Spleen (tissue), 11 donors: ENCODE measurements at regions not wholly inside any gene's neighbourhood (a gene's known extent, or its start where the extent isn't known, plus 50 kb on each side); places are given as distances from the start of the nearest gene placed in this dataset.

Experiments
- DNase-seq: peaks from one replicate; pipeline ENCODE4 v3.0.0-alpha.2; 2020
- H3K27ac ChIP-seq, 8 donors: fragments of 200-600 bp; sonication (generic) in 7 of 8; 1 replicate in 4 of 8; 2 replicates in 4 of 8; pipeline versions ENCODE4 v1.5.0 to v1.8.0; 2016 to 2021; ENCODE audit warnings: inconsistent platforms in 4 of 8, mild to moderate bottlenecking in 4 of 8, moderate library complexity in 1 of 8
- H3K27me3 ChIP-seq, 7 donors: fragments of 200-600 bp; sonication (generic) in 6 of 7; replicated peaks in 1 of 7; 1 replicate in 4 of 7; 2 replicates in 3 of 7; pipeline versions ENCODE4 v1.5.0 to v1.8.0; 2016 to 2021; ENCODE audit warnings: inconsistent platforms in 3 of 7, mild to moderate bottlenecking in 1 of 7
- H3K36me3 ChIP-seq, 6 donors: fragments of 200-600 bp; sonication (generic) in 5 of 6; 1 replicate in 4 of 6; 2 replicates in 2 of 6; pipeline versions ENCODE4 v1.5.0 to v1.8.0; 2016 to 2021; ENCODE audit warnings: inconsistent platforms in 2 of 6
- H3K4me1 ChIP-seq, 6 donors: fragments of 200-600 bp; sonication (generic) in 5 of 6; 1 replicate in 3 of 6; 2 replicates in 3 of 6; pipeline versions ENCODE4 v1.5.0 to v1.8.0; 2016 to 2021; ENCODE audit warnings: inconsistent platforms in 3 of 6
- H3K4me3 ChIP-seq, 8 donors: fragments of 200-600 bp; sonication (generic) in 7 of 8; 1 replicate in 4 of 8; 2 replicates in 4 of 8; pipeline versions ENCODE4 v1.5.0 to v1.8.0; 2016 to 2021; ENCODE audit warnings: inconsistent platforms in 4 of 8, mild to moderate bottlenecking in 4 of 8, moderate library complexity in 2 of 8
- H3K9me3 ChIP-seq, 8 donors: fragments of 200-600 bp; sonication (generic) in 7 of 8; 1 replicate in 4 of 8; 2 replicates in 4 of 8; pipeline versions ENCODE4 v1.5.0 to v1.8.0; 2016 to 2021; ENCODE audit warnings: inconsistent platforms in 4 of 8
- POLR2A ChIP-seq, 3 donors: fragments of 450-650 bp; IDR thresholded peaks; one replicate each; pipeline ENCODE4 v1.5.1; 2017; ENCODE audit warnings: antibody characterized with exemption in 3 of 3, mild to moderate bottlenecking in 1 of 3
- POLR2AphosphoS5 ChIP-seq, 3 donors: sonication (generic); formaldehyde crosslinking; IDR thresholded peaks; one replicate each; pipeline ENCODE4 v1.5.1; 2017; ENCODE audit warnings: antibody characterized with exemption in 3 of 3
- WGBS, 5 donors: extraction: QIAGEN DNeasy Blood & Tissue Kit in 3 of 5; methylation state at CpG; one replicate each; pipeline versions ENCODE4 v1.1.5 to v1.1.7; 2013 to 2018; 5-methylcytosine and 5-hydroxymethylcytosine counted together
- intact Hi-C: fragments of 100-400 bp; cut with DNase I; formaldehyde crosslinking; loops from one replicate; pipeline ENCODE4 v1.15.0; 2023; ENCODE audit warnings: low total_unique reads
- TF ChIP-seq, protein P1 (sequence below), 11 experiments: fragments of 200-600 bp in 7 of 11; fragments of 450-650 bp in 4 of 11; sonication (generic) in 4 of 11; IDR thresholded peaks in 8 of 11; conservative IDR thresholded peaks in 3 of 11; 1 replicate in 7 of 11; 2 replicates in 4 of 11; pipeline versions ENCODE4 v1.4.0 to v1.8.0; 2016 to 2021; ENCODE audit warnings: antibody characterized with exemption in 11 of 11, inconsistent platforms in 4 of 11, mild to moderate bottlenecking in 1 of 11
- donor health status: healthy with polysubstance abuse.
- donor health status: DM: no; HTN: no; CAD: no; lungs with moderate emphysema.
- donor health status: DM: no; HTN: no; CAD: no.
- donor health status: Bipolar disorder and iron deficiency.
- donor health status: healthy.
- donor health status: DM: no; HTN: no; CAD: no.
- donor health status: DM: yes; HTN: yes; CAD: no.

DNA sequence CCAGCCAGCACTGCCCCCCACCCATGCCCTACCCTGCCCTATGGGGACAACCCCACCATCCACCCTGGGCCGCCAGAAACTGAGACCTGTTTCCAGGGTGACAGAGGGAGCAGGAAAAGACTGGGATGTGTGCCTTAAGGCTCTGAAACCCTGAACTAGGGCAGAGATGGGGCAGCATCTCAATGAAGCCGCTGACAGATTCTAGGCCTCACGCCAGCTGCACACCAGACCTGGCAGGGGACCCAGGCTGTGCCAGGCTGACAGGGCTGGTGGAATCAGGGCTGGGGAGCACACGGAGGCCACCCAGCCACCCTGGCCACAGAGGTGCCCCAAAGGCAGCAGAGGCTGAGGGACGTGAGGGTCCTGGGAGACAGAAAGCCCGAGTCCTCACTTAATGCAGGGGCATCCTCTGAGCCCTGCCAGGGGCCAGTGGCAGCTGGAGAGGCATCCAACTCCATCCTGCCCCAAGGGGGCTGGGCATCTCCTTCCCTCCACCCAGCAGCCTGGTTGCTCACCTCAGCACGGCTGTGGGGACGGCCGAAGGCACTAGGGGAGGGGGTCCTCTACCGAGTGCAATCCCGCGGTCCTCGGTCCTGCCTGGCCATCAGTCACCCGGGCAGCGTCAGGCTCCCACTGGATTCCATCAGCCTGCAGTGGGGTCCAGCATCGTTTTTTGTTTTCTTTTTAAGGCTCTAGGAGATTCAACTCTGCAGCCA lies 169.2 kb downstream of the ZFP36L2 start:
- H3K9me3 ChIP-seq: peaks cover 0 to 9% (median 5%) of the 10 kb centered on the region in 8 donors
- intact Hi-C loops: no loop called here
- TF ChIP-seq POLR2A (IDR thresholded peaks at IDR 0.05) (no peak), POLR2AphosphoS5 (IDR thresholded peaks at IDR 0.05) (no peak)
- TF ChIP-seq, protein P1, sequence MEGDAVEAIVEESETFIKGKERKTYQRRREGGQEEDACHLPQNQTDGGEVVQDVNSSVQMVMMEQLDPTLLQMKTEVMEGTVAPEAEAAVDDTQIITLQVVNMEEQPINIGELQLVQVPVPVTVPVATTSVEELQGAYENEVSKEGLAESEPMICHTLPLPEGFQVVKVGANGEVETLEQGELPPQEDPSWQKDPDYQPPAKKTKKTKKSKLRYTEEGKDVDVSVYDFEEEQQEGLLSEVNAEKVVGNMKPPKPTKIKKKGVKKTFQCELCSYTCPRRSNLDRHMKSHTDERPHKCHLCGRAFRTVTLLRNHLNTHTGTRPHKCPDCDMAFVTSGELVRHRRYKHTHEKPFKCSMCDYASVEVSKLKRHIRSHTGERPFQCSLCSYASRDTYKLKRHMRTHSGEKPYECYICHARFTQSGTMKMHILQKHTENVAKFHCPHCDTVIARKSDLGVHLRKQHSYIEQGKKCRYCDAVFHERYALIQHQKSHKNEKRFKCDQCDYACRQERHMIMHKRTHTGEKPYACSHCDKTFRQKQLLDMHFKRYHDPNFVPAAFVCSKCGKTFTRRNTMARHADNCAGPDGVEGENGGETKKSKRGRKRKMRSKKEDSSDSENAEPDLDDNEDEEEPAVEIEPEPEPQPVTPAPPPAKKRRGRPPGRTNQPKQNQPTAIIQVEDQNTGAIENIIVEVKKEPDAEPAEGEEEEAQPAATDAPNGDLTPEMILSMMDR (IDR thresholded peaks at IDR 0.05 in 8 of 11, conservative IDR thresholded peaks at IDR 0.05 in 3 of 11): no peak
- peaks cover 5 to 31% (median 21%) of the 10 kb centered on the region in 6 donors for H3K4me1 ChIP-seq
- H3K4me3 ChIP-seq: no peak overlapping the region
- WGBS, 5 donors: 81 to 90% (median 84%) methylated on average over 11 to 16 of the region's 16 CpGs
- peak; percentile 64 for DNase-seq
- H3K27ac ChIP-seq: no peak overlapping the region
- no peaks in the 10 kb centered on the region for H3K27me3 ChIP-seq
- no peaks in the 10 kb centered on the region for H3K36me3 ChIP-seq

GRCh38 chr2:43055985-43056384 lies 170.4 kb downstream of the ZFP36L2 start:
- WGBS, 5 donors: 55 to 85% (median 64%) methylated on average over 3 of the region's 3 CpGs
- no peaks in the 10 kb centered on the region for H3K36me3 ChIP-seq
- H3K27ac ChIP-seq: no peak overlapping the region
- peak; percentile 39 for DNase-seq
- H3K9me3 ChIP-seq: no peaks in the 10 kb centered on the region
- TF ChIP-seq, protein P1 (IDR thresholded peaks at IDR 0.05 in 8 of 11, conservative IDR thresholded peaks at IDR 0.05 in 3 of 11): no peak
- TF ChIP-seq POLR2AphosphoS5 (IDR thresholded peaks at IDR 0.05): no peak
- no peak for TF ChIP-seq POLR2A (IDR thresholded peaks at IDR 0.05)
- peaks cover 11 to 39% (median 27%) of the 10 kb centered on the region in 6 donors for H3K4me1 ChIP-seq
- intact Hi-C loops: no loop called here
- H3K4me3 ChIP-seq: no peak overlapping the region
- no peaks in the 10 kb centered on the region for H3K27me3 ChIP-seq

GRCh38 chr2:43055086-43055912 lies 171.1 kb downstream of the ZFP36L2 start:
- Histone ChIP-seq H3K4me1 (peaks cover 14 to 44% (median 31%) of the 10 kb centered on the region in 6 donors), H3K4me3 (no peak overlapping the region), H3K36me3 (no peaks in the 10 kb centered on the region), H3K27ac (no peak overlapping the region), H3K9me3 (no peaks in the 10 kb centered on the region), H3K27me3 (no peaks in the 10 kb centered on the region)
- DNase-seq: peak; percentile 64
- intact Hi-C loops: no loop called here
- TF ChIP-seq, protein P1 (IDR thresholded peaks at IDR 0.05 in 8 of 11, conservative IDR thresholded peaks at IDR 0.05 in 3 of 11): no peak
- 81 to 90% (median 84%) methylated on average over 12 to 16 of the region's 16 CpGs for WGBS, 5 donors

- H3K4me3 ChIP-seq: no peak overlapping the region
- H3K27ac ChIP-seq: peak overlapping the region in 1 of 8 donors; percentile 22
- DNase-seq: peak; percentile 79
- H3K9me3 ChIP-seq: no peaks in the 10 kb centered on the region
- WGBS, 5 donors: 24 to 66% (median 54%) methylated on average over 7 of the region's 7 CpGs
- TF ChIP-seq, protein P1 (IDR thresholded peaks at IDR 0.05 in 8 of 11, conservative IDR thresholded peaks at IDR 0.05 in 3 of 11): no peak
- TF ChIP-seq POLR2A (IDR thresholded peaks at IDR 0.05) (no peak), POLR2AphosphoS5 (IDR thresholded peaks at IDR 0.05) (peak; percentile 86 to 88 (median 87))
- no peaks in the 10 kb centered on the region for H3K27me3 ChIP-seq
- intact Hi-C loops: no loop called here
- peaks cover 12 to 40% (median 27%) of the 10 kb centered on the region in 6 donors for H3K4me1 ChIP-seq
- H3K36me3 ChIP-seq: no peaks in the 10 kb centered on the region
Measured at GRCh38 chr2:43054367-43054766, 172.0 kb downstream of the ZFP36L2 start.
